ENCODE measurements at regions not wholly inside any gene's neighbourhood (a gene's known extent, or its start where the extent isn't known, plus 50 kb on each side); places are given as distances from the start of the nearest gene placed in this dataset.

DNA sequence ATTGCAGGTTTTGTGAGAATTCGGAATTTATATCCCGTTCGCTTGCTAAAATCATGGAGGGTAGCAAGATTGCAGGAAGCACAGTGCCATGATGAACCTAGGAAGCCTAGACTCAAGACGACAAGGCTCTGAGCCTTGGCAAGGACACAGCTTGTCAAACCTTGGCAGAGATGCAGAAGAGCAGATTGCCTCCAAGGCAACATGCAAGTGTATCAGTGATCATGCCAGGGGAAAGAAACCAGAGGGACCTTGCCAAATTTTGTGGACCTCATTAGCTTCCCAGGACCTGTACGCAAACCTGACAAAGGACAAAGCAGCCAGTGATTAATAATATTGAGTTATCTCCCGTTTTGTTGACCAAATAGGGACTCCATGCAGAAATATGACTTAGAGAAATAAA, 159.7 kb downstream of the GOLIM4 start:
- in situ Hi-C loops (cut with HindIII; ENCODE audit: low pct_ligation_motif_present, low sequenced_read_pairs), result no loop called here
- H3K4me3 ChIP-seq (ENCODE audit: low read depth, low read length), result no peak overlapping the region
- TF ChIP-seq, protein P1, sequence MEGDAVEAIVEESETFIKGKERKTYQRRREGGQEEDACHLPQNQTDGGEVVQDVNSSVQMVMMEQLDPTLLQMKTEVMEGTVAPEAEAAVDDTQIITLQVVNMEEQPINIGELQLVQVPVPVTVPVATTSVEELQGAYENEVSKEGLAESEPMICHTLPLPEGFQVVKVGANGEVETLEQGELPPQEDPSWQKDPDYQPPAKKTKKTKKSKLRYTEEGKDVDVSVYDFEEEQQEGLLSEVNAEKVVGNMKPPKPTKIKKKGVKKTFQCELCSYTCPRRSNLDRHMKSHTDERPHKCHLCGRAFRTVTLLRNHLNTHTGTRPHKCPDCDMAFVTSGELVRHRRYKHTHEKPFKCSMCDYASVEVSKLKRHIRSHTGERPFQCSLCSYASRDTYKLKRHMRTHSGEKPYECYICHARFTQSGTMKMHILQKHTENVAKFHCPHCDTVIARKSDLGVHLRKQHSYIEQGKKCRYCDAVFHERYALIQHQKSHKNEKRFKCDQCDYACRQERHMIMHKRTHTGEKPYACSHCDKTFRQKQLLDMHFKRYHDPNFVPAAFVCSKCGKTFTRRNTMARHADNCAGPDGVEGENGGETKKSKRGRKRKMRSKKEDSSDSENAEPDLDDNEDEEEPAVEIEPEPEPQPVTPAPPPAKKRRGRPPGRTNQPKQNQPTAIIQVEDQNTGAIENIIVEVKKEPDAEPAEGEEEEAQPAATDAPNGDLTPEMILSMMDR (IDR thresholded peaks at IDR 0.05; ENCODE audit: low read depth, low read length, missing control alignments), result no peak
- no peak overlapping the region for H3K27ac ChIP-seq
- H3K27me3 ChIP-seq (replicated peaks), result no peaks in the 10 kb centered on the region
- DNase-seq, result no peak
- H3K36me3 ChIP-seq (replicated peaks), result no peaks in the 10 kb centered on the region

DNA sequence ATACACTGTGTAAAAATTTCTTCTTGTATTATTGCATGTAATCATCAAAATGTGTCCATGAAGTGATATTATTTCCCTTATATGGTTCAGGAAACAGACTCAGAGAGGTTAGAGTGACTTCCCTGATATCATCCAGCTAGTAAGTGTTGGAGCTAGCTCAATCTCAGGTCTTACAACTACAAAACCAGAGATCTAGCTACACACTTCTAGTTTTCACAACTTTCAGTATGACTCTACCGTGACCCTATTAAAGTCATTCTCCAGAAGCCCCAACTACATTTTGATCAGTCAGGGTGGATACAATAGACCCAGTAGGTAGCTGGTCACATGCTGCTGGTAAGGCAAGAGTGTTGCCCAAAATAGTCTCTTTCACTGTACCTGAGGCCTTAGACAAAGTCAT, 165.3 kb downstream of the GOLIM4 start:
- no peak for DNase-seq
- H3K27me3 ChIP-seq (replicated peaks), result no peaks in the 10 kb centered on the region
- TF ChIP-seq, protein P1 (IDR thresholded peaks at IDR 0.05; ENCODE audit: low read depth, low read length, missing control alignments), result no peak
- no peak overlapping the region for H3K4me3 ChIP-seq (ENCODE audit: low read depth, low read length)
- no peaks in the 10 kb centered on the region for H3K36me3 ChIP-seq (replicated peaks)
- H3K27ac ChIP-seq, result no peak overlapping the region
- in situ Hi-C loops (cut with HindIII; ENCODE audit: low pct_ligation_motif_present, low sequenced_read_pairs), result no loop called here

DNA sequence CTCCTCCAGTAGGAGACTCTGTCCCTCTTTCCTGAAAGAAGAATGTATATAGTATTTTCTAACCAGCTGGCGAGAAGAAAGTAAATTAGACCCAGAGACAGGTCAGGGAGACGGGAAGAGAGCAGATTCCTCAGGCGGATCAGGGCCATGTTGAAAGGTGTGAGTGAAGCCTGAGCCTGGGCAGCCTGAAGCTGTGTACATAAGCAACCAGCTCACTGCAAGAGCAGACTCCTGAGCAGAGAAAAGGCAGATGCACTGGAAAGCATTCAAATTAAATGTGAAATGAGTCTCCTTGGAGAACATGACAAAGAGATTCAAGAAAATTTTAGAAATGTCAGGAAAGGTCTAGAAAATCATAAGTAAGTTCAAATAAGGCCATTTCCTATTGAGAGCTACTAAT, 165.8 kb downstream of the GOLIM4 start:
- in situ Hi-C loops (cut with HindIII; ENCODE audit: low pct_ligation_motif_present, low sequenced_read_pairs), result no loop called here
- Histone ChIP-seq H3K4me3 (ENCODE audit: low read depth, low read length) (no peak overlapping the region), H3K27me3 (replicated peaks) (no peaks in the 10 kb centered on the region), H3K27ac (no peak overlapping the region), H3K36me3 (replicated peaks) (no peaks in the 10 kb centered on the region)
- DNase-seq, result no peak
- TF ChIP-seq, protein P1 (IDR thresholded peaks at IDR 0.05; ENCODE audit: low read depth, low read length, missing control alignments), result no peak

DNA sequence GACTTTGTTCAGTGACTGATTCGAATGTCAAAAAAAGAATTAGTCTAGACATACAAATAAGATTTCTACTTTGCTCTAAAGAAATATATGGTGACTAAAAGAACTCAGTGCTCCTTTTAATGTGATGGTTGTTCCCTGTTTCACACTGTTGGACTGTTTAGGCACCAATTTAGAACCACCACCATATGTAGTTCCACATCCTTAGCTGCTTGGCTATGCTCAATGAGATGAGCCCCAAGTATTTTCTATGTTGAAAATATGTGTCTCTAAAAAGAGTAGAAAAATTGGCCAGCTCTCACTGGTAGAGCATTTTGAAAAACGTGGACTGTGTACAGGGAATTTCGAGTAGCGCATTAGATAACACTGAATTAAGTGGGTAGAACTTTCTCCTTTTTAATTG, 167.3 kb downstream of the GOLIM4 start:
- H3K4me3 ChIP-seq (ENCODE audit: low read depth, low read length), result no peak overlapping the region
- in situ Hi-C loops (cut with HindIII; ENCODE audit: low pct_ligation_motif_present, low sequenced_read_pairs), result no loop called here
- no peaks in the 10 kb centered on the region for H3K27me3 ChIP-seq (replicated peaks)
- TF ChIP-seq, protein P1 (IDR thresholded peaks at IDR 0.05; ENCODE audit: low read depth, low read length, missing control alignments), result no peak
- H3K27ac ChIP-seq, result no peak overlapping the region
- no peaks in the 10 kb centered on the region for H3K36me3 ChIP-seq (replicated peaks)
- no peak for DNase-seq

DNA sequence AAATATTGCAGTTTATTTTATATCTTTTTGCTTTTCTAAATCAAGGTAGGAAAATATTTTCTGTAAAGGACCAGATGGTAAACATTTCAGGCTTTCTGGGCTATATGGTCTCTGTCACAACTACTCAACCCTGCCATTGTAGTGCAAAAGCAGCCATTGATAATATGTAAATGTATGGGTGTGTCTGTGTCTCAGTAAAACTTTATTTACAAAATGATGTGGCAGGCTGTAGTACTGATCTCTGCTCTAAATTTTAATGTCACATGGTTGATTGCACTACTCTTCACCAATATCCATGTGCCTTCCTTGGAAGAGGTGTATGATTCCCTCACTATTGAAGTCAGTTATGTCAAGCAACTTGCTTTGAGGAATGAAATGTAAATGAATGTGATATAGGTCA, 175.0 kb downstream of the GOLIM4 start:
- in situ Hi-C loops (cut with HindIII; ENCODE audit: low pct_ligation_motif_present, low sequenced_read_pairs), result no loop called here
- H3K27ac ChIP-seq, result no peak overlapping the region
- TF ChIP-seq, protein P1 (IDR thresholded peaks at IDR 0.05; ENCODE audit: low read depth, low read length, missing control alignments), result no peak
- no peak overlapping the region for H3K4me3 ChIP-seq (ENCODE audit: low read depth, low read length)
- H3K36me3 ChIP-seq (replicated peaks), result no peaks in the 10 kb centered on the region
- no peak for DNase-seq
- no peaks in the 10 kb centered on the region for H3K27me3 ChIP-seq (replicated peaks)

DNA sequence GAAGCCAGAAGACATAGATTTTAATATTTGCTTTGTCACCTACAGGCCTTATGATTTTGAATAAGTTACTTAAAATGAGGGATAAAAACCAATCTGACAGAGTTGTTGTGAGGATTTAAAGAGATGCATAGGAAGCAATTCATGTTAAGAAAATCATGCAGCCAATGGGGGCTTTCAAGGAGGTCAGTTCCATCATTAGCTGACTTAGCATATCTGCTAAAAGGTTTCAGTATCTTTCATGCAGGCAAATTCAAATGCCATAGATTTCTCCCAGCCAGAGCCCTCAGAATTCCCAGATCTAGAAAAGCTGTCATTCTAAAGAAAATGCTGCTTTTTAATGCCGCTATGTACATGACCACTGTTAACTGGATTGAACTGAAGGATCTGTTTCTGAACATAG, 176.1 kb downstream of the GOLIM4 start:
- H3K27ac ChIP-seq, result no peak overlapping the region
- H3K4me3 ChIP-seq (ENCODE audit: low read depth, low read length), result no peak overlapping the region
- DNase-seq, result no peak
- H3K27me3 ChIP-seq (replicated peaks), result no peaks in the 10 kb centered on the region
- TF ChIP-seq, protein P1 (IDR thresholded peaks at IDR 0.05; ENCODE audit: low read depth, low read length, missing control alignments), result no peak
- in situ Hi-C loops (cut with HindIII; ENCODE audit: low pct_ligation_motif_present, low sequenced_read_pairs), result no loop called here
- no peaks in the 10 kb centered on the region for H3K36me3 ChIP-seq (replicated peaks)
